ENCODE measurements at regions not wholly inside any gene's neighbourhood (a gene's known extent, or its start where the extent isn't known, plus 50 kb on each side); places are given as distances from the start of the nearest gene placed in this dataset.
A peak's percentile ranks its signal among the peaks of the same experiment; 100 is the strongest.

DNA sequence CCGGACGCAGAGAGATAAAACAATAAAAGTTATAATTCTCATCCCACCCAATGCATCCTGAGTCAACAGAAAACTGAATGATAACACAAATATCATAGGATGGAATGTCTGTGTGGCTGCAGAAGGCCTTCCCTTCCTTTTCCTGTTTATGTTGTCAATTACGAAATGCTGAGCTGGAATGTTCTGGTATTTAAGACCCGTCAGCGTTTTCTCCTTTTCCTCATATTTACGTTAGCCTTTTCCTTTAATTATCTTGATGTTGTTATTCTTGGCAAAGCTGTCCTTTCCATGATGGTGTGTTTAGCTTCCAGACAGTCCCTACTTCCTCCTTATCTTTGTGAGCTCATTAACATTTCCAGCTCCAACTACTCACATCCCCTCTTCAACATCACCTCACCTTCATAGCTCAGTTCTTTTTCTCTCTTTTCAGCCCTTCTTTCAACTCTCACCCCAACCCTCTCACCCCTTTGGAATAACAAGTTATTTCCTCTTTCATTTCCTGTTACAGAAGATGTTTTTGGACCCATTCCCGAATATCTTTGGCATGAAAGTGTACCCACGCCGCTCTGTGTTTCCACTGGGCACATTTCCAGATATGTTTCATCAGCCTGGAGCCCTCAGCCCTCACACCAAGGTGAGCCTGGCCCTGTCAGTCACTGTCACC, 221.6 kb downstream of the NR2F1-AS1 start:
- Histone ChIP-seq H3K4me1 (no peaks in the 10 kb centered on the region), H3K9me3 (no peaks in the 10 kb centered on the region), H3K27ac (no peak overlapping the region), H3K36me3 (no peaks in the 10 kb centered on the region), H3K27me3 (no peaks in the 10 kb centered on the region), H3K4me3 (no peak overlapping the region)
- ATAC-seq = peak; percentile 57
- WGBS, 2 donors (ENCODE audit: low coverage in 1 of 2) = 47 to 52% methylated on average over 6 to 9 of the region's 9 CpGs
- TF ChIP-seq POLR2A (IDR thresholded peaks at IDR 0.05) (no peak), CTCF (IDR thresholded peaks at IDR 0.05) (no peak), POLR2AphosphoS5 (IDR thresholded peaks at IDR 0.05) (no peak), EP300 (IDR thresholded peaks at IDR 0.05) (no peak)

DNA sequence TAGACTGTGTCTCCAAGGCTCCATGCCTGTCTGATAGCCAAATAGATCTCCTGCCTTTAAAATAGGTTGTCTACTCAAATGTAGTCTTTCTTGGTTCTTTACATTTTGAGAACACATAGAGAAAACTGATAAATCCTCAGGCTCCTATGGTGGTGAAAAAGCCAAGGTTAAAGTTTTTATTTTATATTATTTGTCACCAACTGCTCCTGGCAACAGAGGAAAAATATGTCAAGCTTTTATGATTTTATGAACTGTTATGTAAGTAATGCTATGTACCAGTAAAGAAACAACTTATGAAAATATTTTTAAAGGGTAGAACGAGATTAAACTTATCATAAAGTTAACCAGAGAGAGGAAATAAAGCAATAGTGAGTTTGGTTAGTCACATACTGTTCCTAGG, 222.8 kb downstream of the NR2F1-AS1 start:
- no peak for ATAC-seq
- Histone ChIP-seq H3K27ac (no peak overlapping the region), H3K27me3 (no peaks in the 10 kb centered on the region), H3K4me3 (no peak overlapping the region), H3K4me1 (no peaks in the 10 kb centered on the region), H3K36me3 (no peaks in the 10 kb centered on the region), H3K9me3 (no peaks in the 10 kb centered on the region)
- TF ChIP-seq EP300 (IDR thresholded peaks at IDR 0.05) (no peak), POLR2A (IDR thresholded peaks at IDR 0.05) (no peak), CTCF (IDR thresholded peaks at IDR 0.05) (no peak), POLR2AphosphoS5 (IDR thresholded peaks at IDR 0.05) (no peak)
- WGBS, 2 donors (ENCODE audit: low coverage in 1 of 2) = 79 to 100% methylated on average over 1 of the region's 1 CpG

GRCh38 chr5:93357686-93358085, 223.3 kb downstream of the NR2F1-AS1 start:
- no peaks in the 10 kb centered on the region for H3K27me3 ChIP-seq
- H3K36me3 ChIP-seq = no peaks in the 10 kb centered on the region
- no peaks in the 10 kb centered on the region for H3K4me1 ChIP-seq
- no peaks in the 10 kb centered on the region for H3K9me3 ChIP-seq
- ATAC-seq = no peak
- H3K4me3 ChIP-seq = no peak overlapping the region
- 82 to 100% methylated on average over 1 of the region's 1 CpG for WGBS, 2 donors (ENCODE audit: low coverage in 1 of 2)
- H3K27ac ChIP-seq = no peak overlapping the region
- TF ChIP-seq CTCF (IDR thresholded peaks at IDR 0.05) (no peak), EP300 (IDR thresholded peaks at IDR 0.05) (no peak), POLR2A (IDR thresholded peaks at IDR 0.05) (no peak), POLR2AphosphoS5 (IDR thresholded peaks at IDR 0.05) (no peak)

GRCh38 chr5:93355691-93356090, 225.3 kb downstream of the NR2F1-AS1 start:
- Histone ChIP-seq H3K27me3 (no peaks in the 10 kb centered on the region), H3K4me3 (no peak overlapping the region), H3K4me1 (no peaks in the 10 kb centered on the region), H3K27ac (no peak overlapping the region), H3K9me3 (no peaks in the 10 kb centered on the region), H3K36me3 (no peaks in the 10 kb centered on the region)
- no peak for ATAC-seq
- TF ChIP-seq CTCF (IDR thresholded peaks at IDR 0.05) (no peak), EP300 (IDR thresholded peaks at IDR 0.05) (no peak), POLR2AphosphoS5 (IDR thresholded peaks at IDR 0.05) (no peak), POLR2A (IDR thresholded peaks at IDR 0.05) (no peak)
- 74 to 84% methylated on average over 6 to 8 of the region's 8 CpGs for WGBS, 2 donors (ENCODE audit: low coverage in 1 of 2)

DNA sequence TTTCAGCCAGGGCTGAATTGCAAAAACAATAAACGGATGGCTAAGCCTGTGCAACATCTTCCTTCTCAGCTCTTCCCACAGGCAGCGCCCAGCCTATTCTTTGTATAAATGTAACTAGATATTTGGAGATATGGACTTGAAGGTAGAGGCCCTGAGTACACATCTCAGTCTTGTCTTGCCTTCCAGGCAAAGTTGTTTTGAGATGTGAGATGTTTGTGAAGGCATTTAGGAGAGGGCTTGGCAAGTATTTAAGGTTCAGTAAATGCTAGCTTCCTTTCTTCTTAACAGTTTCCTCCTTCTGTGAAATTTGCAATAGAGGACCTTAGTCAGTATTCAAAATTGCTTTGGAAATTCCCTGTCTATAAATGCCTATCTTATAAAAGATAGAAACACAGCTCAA, 228.8 kb downstream of the NR2F1-AS1 start:
- Histone ChIP-seq H3K27ac (no peak overlapping the region), H3K9me3 (no peaks in the 10 kb centered on the region), H3K27me3 (no peaks in the 10 kb centered on the region), H3K4me1 (no peaks in the 10 kb centered on the region), H3K4me3 (no peak overlapping the region), H3K36me3 (no peaks in the 10 kb centered on the region)
- WGBS, 2 donors (ENCODE audit: low coverage in 1 of 2) = 87 to 94% methylated on average over 2 of the region's 2 CpGs
- no peak for ATAC-seq
- no peak for TF ChIP-seq POLR2AphosphoS5 (IDR thresholded peaks at IDR 0.05)
- TF ChIP-seq CTCF (IDR thresholded peaks at IDR 0.05) = no peak
- TF ChIP-seq POLR2A (IDR thresholded peaks at IDR 0.05) = no peak
- TF ChIP-seq EP300 (IDR thresholded peaks at IDR 0.05) = no peak
